Endothelial cell of umbilical vein (primary cell): ENCODE measurements at regions not wholly inside any gene's neighbourhood (a gene's known extent, or its start where the extent isn't known, plus 50 kb on each side); places are given as distances from the start of the nearest gene placed in this dataset.

Experiments
- EZH2 ChIP-seq: IDR thresholded peaks from 2 replicates; pipeline ENCODE4 v1.6.1; 2012; ENCODE audit warnings: borderline replicate concordance, low read depth, mild to moderate bottlenecking, moderate library complexity, low read length, inconsistent platforms; ENCODE audit not compliant: severe bottlenecking
- FOS ChIP-seq: IDR thresholded peaks from 2 replicates; pipeline ENCODE4 v1.6.1; 2011; ENCODE audit warnings: mild to moderate bottlenecking, low read length, moderate library complexity, borderline replicate concordance; ENCODE audit not compliant: insufficient read depth
- GATA2 ChIP-seq: IDR thresholded peaks from 2 replicates; pipeline ENCODE4 v1.7.0; 2011; ENCODE audit warnings: low read depth, mild to moderate bottlenecking, moderate library complexity, mixed read lengths, low read length; ENCODE audit not compliant: insufficient read length, insufficient read depth
- JUN ChIP-seq: IDR thresholded peaks from 2 replicates; pipeline ENCODE4 v1.6.1; 2011; ENCODE audit warnings: borderline replicate concordance, low read depth; ENCODE audit not compliant: insufficient read length, insufficient read depth
- MAX ChIP-seq: IDR thresholded peaks from 2 replicates; pipeline ENCODE4 v1.6.1; 2011; ENCODE audit not compliant: insufficient read depth, insufficient read length
- MYC ChIP-seq: IDR thresholded peaks from one replicate; pipeline ENCODE4 v1.6.1; 2011; ENCODE audit warnings: mild to moderate bottlenecking, low read depth, low read length
- POLR2A ChIP-seq: IDR thresholded peaks from 2 replicates; pipeline ENCODE4 v1.6.1; 2012; ENCODE audit warnings: low read depth, mild to moderate bottlenecking, control low read depth, low read length
- POLR2AphosphoS5 ChIP-seq: IDR thresholded peaks from 2 replicates; pipeline ENCODE4 v1.6.1; 2012; ENCODE audit warnings: low read depth, mild to moderate bottlenecking, control low read depth, low read length, moderate library complexity; ENCODE audit not compliant: insufficient read depth
- TF ChIP-seq, protein P1 (sequence below), 2 donors: IDR thresholded peaks; 1 replicate in 1 of 2; 2 replicates in 1 of 2; pipeline ENCODE4 v1.5.1; 2011; ENCODE audit warnings: low read length in 2 of 2, mild to moderate bottlenecking in 2 of 2, moderate library complexity in 2 of 2, control low read depth in 1 of 2, inconsistent platforms in 1 of 2, low read depth in 1 of 2; ENCODE audit not compliant: insufficient read depth in 1 of 2; ENCODE audit errors: extremely low read depth in 1 of 2

DNA sequence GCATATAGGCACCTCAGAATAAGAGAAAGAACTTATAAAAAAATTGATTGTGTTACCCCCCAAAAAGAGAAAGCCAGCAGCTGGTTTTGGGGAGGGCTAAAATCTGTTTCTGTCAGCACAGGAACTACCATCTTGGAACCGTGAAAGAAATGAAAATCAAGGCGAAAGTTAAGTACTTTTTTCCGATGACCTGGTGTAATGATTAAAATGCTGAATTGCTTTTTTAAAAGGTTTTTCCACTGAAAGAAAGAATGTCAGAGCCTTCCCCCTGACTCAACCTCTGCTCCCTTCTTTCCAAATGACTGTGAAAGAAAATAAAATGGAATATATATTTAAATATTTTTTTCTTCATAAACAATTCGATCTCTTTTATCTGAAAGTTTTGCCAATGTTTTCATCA is 570.5 kb upstream of the CFAP20DC start:
- no peak for TF ChIP-seq EZH2
- TF ChIP-seq, protein P1, sequence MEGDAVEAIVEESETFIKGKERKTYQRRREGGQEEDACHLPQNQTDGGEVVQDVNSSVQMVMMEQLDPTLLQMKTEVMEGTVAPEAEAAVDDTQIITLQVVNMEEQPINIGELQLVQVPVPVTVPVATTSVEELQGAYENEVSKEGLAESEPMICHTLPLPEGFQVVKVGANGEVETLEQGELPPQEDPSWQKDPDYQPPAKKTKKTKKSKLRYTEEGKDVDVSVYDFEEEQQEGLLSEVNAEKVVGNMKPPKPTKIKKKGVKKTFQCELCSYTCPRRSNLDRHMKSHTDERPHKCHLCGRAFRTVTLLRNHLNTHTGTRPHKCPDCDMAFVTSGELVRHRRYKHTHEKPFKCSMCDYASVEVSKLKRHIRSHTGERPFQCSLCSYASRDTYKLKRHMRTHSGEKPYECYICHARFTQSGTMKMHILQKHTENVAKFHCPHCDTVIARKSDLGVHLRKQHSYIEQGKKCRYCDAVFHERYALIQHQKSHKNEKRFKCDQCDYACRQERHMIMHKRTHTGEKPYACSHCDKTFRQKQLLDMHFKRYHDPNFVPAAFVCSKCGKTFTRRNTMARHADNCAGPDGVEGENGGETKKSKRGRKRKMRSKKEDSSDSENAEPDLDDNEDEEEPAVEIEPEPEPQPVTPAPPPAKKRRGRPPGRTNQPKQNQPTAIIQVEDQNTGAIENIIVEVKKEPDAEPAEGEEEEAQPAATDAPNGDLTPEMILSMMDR (IDR thresholded peaks at IDR 0.05; ENCODE audit: extremely low read depth in 1 of 2, insufficient read depth in 1 of 2, low read depth in 1 of 2, low read length in 2 of 2), result no peak
- no peak for TF ChIP-seq MAX
- TF ChIP-seq POLR2AphosphoS5, result no peak
- TF ChIP-seq POLR2A, result no peak
- no peak for TF ChIP-seq JUN
- TF ChIP-seq MYC, result no peak
- no peak for TF ChIP-seq GATA2
- no peak for TF ChIP-seq FOS
